ENCODE measurements at regions not wholly inside any gene's neighbourhood (a gene's known extent, or its start where the extent isn't known, plus 50 kb on each side); places are given as distances from the start of the nearest gene placed in this dataset.

DNA sequence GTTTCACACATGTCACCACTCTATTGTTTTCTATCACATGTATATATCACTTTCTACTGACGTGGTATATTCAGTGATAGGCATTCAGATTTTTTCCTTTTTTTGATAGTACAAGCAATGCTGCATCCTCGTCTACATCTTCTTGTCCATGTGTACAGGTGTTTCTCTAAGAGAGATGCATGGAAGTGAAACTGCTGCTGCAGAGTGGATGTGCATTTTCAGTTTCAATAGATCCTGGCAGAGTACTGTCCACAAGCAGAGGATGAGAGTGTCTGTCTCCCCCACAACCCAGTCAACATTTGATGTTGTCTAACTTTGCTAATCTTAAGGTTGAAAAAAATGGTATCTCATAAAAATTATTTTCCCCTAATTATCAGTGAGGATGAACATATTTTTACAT is 194.0 kb upstream of the CASK start:
- no peak overlapping the region for H3K4me3 ChIP-seq (ENCODE audit: low read length)
- no peaks in the 10 kb centered on the region for H3K27me3 ChIP-seq (ENCODE audit: control insufficient read depth in 1 of 2, insufficient read depth in 2 of 2, low read length in 2 of 2)
- no peaks in the 10 kb centered on the region for H3K36me3 Mint-ChIP-seq (ENCODE audit: low read depth)
- no peaks in the 10 kb centered on the region for H3K9me3 ChIP-seq (ENCODE audit: control insufficient read depth in 1 of 2, insufficient read depth in 1 of 2, low read length in 2 of 2)
- H3K4me1 ChIP-seq (ENCODE audit: insufficient read depth, low read length) = no peaks in the 10 kb centered on the region
- no peaks in the 10 kb centered on the region for H3K4me1 Mint-ChIP-seq (ENCODE audit: low read depth)
- ChIA-PET CTCF (no interaction called here), POLR2A (no interaction called here)
- no peak overlapping the region for H3K27ac ChIP-seq (ENCODE audit: low read depth in 1 of 2, low read length in 2 of 2)
- H3K4me3 Mint-ChIP-seq = no peak overlapping the region
- intact Hi-C loops (cut with DNase I, micrococcal nuclease) = no loop called here
- H3K36me3 ChIP-seq (ENCODE audit: insufficient read depth, low read length) = no peaks in the 10 kb centered on the region
- no peaks in the 10 kb centered on the region for H3K9me3 Mint-ChIP-seq
- no peaks in the 10 kb centered on the region for H3K27me3 Mint-ChIP-seq
- no peak overlapping the region for H3K27ac Mint-ChIP-seq
- ATAC-seq (ENCODE audit: poor library complexity) (no peak), DNase-seq (no peak)
- no peak for TF ChIP-seq CTCF (IDR thresholded peaks at IDR 0.05)

GRCh38 chrX:42109428-42109827 is 186.1 kb upstream of the CASK start:
- DNase-seq (peak in 1 of 14 experiments; percentile 39), ATAC-seq (ENCODE audit: poor library complexity) (no peak)
- Mint-ChIP-seq H3K9me3 (no peaks in the 10 kb centered on the region), H3K36me3 (ENCODE audit: low read depth) (no peaks in the 10 kb centered on the region), H3K4me3 (peak overlapping the region; percentile 39), H3K27me3 (no peaks in the 10 kb centered on the region), H3K4me1 (ENCODE audit: low read depth) (peaks cover 20% of the 10 kb centered on the region), H3K27ac (peak overlapping the region; percentile 22)
- H3K27me3 ChIP-seq (ENCODE audit: control insufficient read depth in 1 of 2, insufficient read depth in 2 of 2, low read length in 2 of 2) = no peaks in the 10 kb centered on the region
- TF ChIP-seq CTCF (IDR thresholded peaks at IDR 0.05) = no peak
- H3K27ac ChIP-seq (ENCODE audit: low read depth in 1 of 2, low read length in 2 of 2) = no peak overlapping the region
- no peaks in the 10 kb centered on the region for H3K36me3 ChIP-seq (ENCODE audit: insufficient read depth, low read length)
- CTCF ChIA-PET = interaction anchor here (0.8 kb wide), 1 partner anchor 13 kb away, joined by 3 read pairs; no protein-coding TSS in a partner anchor
- intact Hi-C loops (cut with DNase I, micrococcal nuclease) = no loop called here
- H3K4me3 ChIP-seq (ENCODE audit: low read length) = no peak overlapping the region
- H3K4me1 ChIP-seq (ENCODE audit: insufficient read depth, low read length) = peaks cover 4% of the 10 kb centered on the region
- H3K9me3 ChIP-seq (ENCODE audit: control insufficient read depth in 1 of 2, insufficient read depth in 1 of 2, low read length in 2 of 2) = no peaks in the 10 kb centered on the region
- POLR2A ChIA-PET = interaction anchor here (0.8 kb wide), 1 partner anchor 17 kb away, joined by 3 read pairs; no protein-coding TSS in a partner anchor

DNA sequence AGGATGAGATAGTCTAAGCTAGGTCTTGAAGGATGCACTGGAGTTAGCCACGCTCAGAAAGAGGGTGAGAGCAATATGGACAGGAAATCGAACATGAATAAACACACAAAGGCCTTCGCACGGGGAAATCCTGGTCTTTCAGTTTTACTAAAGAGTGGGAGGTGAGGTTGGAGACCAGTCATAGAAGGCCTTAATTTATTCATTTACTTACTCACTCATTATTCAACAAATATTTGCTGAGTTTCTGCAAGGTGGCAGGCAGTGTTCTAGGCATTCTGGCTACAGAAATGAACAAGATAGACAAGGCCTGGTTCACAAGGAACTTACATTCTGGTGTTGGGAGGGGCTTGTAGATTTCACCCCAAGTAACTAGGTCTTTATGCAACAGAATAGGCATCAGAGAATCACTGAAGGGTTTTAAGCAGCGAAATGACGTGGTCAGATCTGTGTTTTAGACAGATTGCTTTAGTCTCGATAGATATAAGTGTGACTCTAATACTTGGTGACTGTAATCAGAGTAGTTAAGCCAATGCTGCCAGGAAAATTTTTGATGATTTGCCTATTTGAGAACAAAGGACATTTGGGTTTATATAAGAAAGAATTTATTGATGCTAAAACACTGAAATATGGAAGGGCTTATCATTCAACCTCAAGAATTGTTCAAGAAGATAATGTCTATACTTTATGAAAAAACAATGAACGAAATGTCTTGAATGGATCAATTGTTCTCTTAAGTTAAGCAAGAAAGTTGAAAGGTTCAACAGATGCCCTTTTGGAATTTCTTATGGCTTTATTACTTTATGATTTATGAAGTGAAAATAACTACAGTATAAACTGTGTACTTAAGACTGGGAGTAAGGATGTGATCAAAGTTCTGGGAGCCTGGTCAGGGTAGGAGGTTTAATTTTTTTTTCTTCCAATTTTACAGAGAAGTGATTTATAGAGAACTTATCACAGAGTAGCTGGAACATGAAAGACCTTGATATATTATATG is 184.4 kb upstream of the CASK start:
- no peak for DNase-seq
- ATAC-seq (ENCODE audit: poor library complexity) = no peak
- H3K36me3 ChIP-seq (ENCODE audit: insufficient read depth, low read length) = no peaks in the 10 kb centered on the region
- H3K4me1 ChIP-seq (ENCODE audit: insufficient read depth, low read length) = peaks cover 4% of the 10 kb centered on the region
- no peak for TF ChIP-seq CTCF (IDR thresholded peaks at IDR 0.05)
- no peak overlapping the region for H3K4me3 Mint-ChIP-seq
- no peaks in the 10 kb centered on the region for H3K36me3 Mint-ChIP-seq (ENCODE audit: low read depth)
- H3K27ac Mint-ChIP-seq = no peak overlapping the region
- H3K4me1 Mint-ChIP-seq (ENCODE audit: low read depth) = peaks cover 20% of the 10 kb centered on the region
- no peak overlapping the region for H3K4me3 ChIP-seq (ENCODE audit: low read length)
- POLR2A ChIA-PET = no interaction called here
- intact Hi-C loops (cut with DNase I, micrococcal nuclease) = no loop called here
- H3K9me3 Mint-ChIP-seq = no peaks in the 10 kb centered on the region
- no peaks in the 10 kb centered on the region for H3K27me3 ChIP-seq (ENCODE audit: control insufficient read depth in 1 of 2, insufficient read depth in 2 of 2, low read length in 2 of 2)
- H3K27me3 Mint-ChIP-seq = no peaks in the 10 kb centered on the region
- CTCF ChIA-PET = no interaction called here
- no peak overlapping the region for H3K27ac ChIP-seq (ENCODE audit: low read depth in 1 of 2, low read length in 2 of 2)
- H3K9me3 ChIP-seq (ENCODE audit: control insufficient read depth in 1 of 2, insufficient read depth in 1 of 2, low read length in 2 of 2) = no peaks in the 10 kb centered on the region

Data from CD4-positive, alpha-beta T cell (primary cell).